GM19328 (cell line): ENCODE measurements at regions not wholly inside any gene's neighbourhood (a gene's known extent, or its start where the extent isn't known, plus 50 kb on each side); places are given as distances from the start of the nearest gene placed in this dataset.

Source experiments
- ATAC-seq: cut with Tn5 transposase; IDR thresholded peaks from one replicate; pipeline ENCODE4 v1.9.1; 2021; ENCODE audit warnings: mild to moderate bottlenecking, moderate library complexity; ENCODE audit not compliant: unreplicated experiment

GRCh38 chr9:89825669-89826068 is 220.9 kb downstream of the GADD45G start:
- no peak for ATAC-seq

- ATAC-seq = no peak
Measured at GRCh38 chr9:89826186-89826585, 221.4 kb downstream of the GADD45G start.

GRCh38 chr9:89829346-89829745 is 224.5 kb downstream of the GADD45G start:
- ATAC-seq = no peak

- ATAC-seq = no peak
Measured at GRCh38 chr9:89835666-89836065, 230.9 kb downstream of the GADD45G start.

- ATAC-seq = no peak
Measured at GRCh38 chr9:89837162-89837933, 232.5 kb downstream of the GADD45G start.

GRCh38 chr9:89837934-89838310 is 233.1 kb downstream of the GADD45G start:
- no peak for ATAC-seq

- ATAC-seq = no peak
Measured at GRCh38 chr9:89838621-89839020, 233.8 kb downstream of the GADD45G start.

GRCh38 chr9:89839449-89839848 is 234.6 kb downstream of the GADD45G start:
- ATAC-seq = no peak

- ATAC-seq = no peak
Measured at GRCh38 chr9:89839952-89840351, 235.1 kb downstream of the GADD45G start.

GRCh38 chr9:89841456-89841855 is 236.6 kb downstream of the GADD45G start:
- ATAC-seq = no peak

- no peak for ATAC-seq
Measured at GRCh38 chr9:89842267-89842768, 237.5 kb downstream of the GADD45G start.

GRCh38 chr9:89843074-89843473 is 238.3 kb downstream of the GADD45G start:
- ATAC-seq = no peak

- ATAC-seq = no peak
Measured at GRCh38 chr9:89843591-89843990, 238.8 kb downstream of the GADD45G start.

- no peak for ATAC-seq
Measured at GRCh38 chr9:89844075-89844474, 239.3 kb downstream of the GADD45G start.

GRCh38 chr9:89844535-89844934 is 239.7 kb downstream of the GADD45G start:
- no peak for ATAC-seq

GRCh38 chr9:89845321-89845720 is 240.5 kb downstream of the GADD45G start:
- ATAC-seq = no peak

- no peak for ATAC-seq
Measured at GRCh38 chr9:89845862-89846261, 241.1 kb downstream of the GADD45G start.

- ATAC-seq = no peak
Measured at GRCh38 chr9:89848060-89849040, 243.5 kb downstream of the GADD45G start.

GRCh38 chr9:89849096-89849495 is 244.3 kb downstream of the GADD45G start:
- no peak for ATAC-seq

- ATAC-seq = no peak
Measured at GRCh38 chr9:89850153-89850552, 245.3 kb downstream of the GADD45G start.

- no peak for ATAC-seq
Measured at GRCh38 chr9:89850631-89851325, 246.0 kb downstream of the GADD45G start.
